GM10266 (cell line): ENCODE measurements at regions not wholly inside any gene's neighbourhood (a gene's known extent, or its start where the extent isn't known, plus 50 kb on each side); places are given as distances from the start of the nearest gene placed in this dataset.

Source experiments
- DNase-seq: peaks from one replicate; pipeline ENCODE4 v3.0.0; 2012; ENCODE audit errors: extremely low spot score
- CTCF ChIP-seq: IDR thresholded peaks from 2 replicates; pipeline ENCODE4 v1.5.1; 2012; ENCODE audit warnings: mild to moderate bottlenecking, low read depth; ENCODE audit not compliant: control insufficient read depth, insufficient read depth; ENCODE audit errors: missing control alignments

- no peak for TF ChIP-seq CTCF
- DNase-seq: no peak
Measured at GRCh38 chr11:29318134-29318845, 698.5 kb downstream of the KCNA4 start.

- no peak for TF ChIP-seq CTCF
- DNase-seq: no peak
Measured at GRCh38 chr11:29317694-29318093, 699.1 kb downstream of the KCNA4 start.

GRCh38 chr11:29315275-29315674, 701.6 kb downstream of the KCNA4 start:
- TF ChIP-seq CTCF: no peak

GRCh38 chr11:29314211-29314610, 702.6 kb downstream of the KCNA4 start:
- DNase-seq: no peak
- TF ChIP-seq CTCF: no peak

More at GRCh38 chr11:29315275-29315674, 701.6 kb downstream of the KCNA4 start:
- DNase-seq: no peak

- no peak for TF ChIP-seq CTCF
- DNase-seq: no peak
Measured at GRCh38 chr11:29312812-29313211, 704.0 kb downstream of the KCNA4 start.

GRCh38 chr11:29310725-29311342, 706.0 kb downstream of the KCNA4 start:
- no peak for DNase-seq
- no peak for TF ChIP-seq CTCF

- no peak for TF ChIP-seq CTCF
- no peak for DNase-seq
Measured at GRCh38 chr11:29309992-29310391, 706.8 kb downstream of the KCNA4 start.
